K562 (cell line): ENCODE measurements at regions not wholly inside any gene's neighbourhood (a gene's known extent, or its start where the extent isn't known, plus 50 kb on each side); places are given as distances from the start of the nearest gene placed in this dataset.

Source experiments
- ATAC-seq: fragments of 200-7000 bp; cut with Tn5 transposase; 3 replicates; pipeline ENCODE4 v1.9.1; 2020; ENCODE audit warnings: moderate library complexity
- BruUV-seq: library from RNA; stranded (reverse); fragments of 400-500 nt; replicated peaks from 2 replicates; lab custom pipeline; 2021; lab: Mats Ljungman, UMichigan
- CTCF ChIA-PET: fragments of 300-600 bp; formaldehyde crosslinking; extraction: SDS; loops from one replicate; lab custom pipeline; 2021; ENCODE audit warnings: low intra/inter-chr PET ratio; lab: Yijun Ruan, JAX
- POLR2A ChIA-PET: fragments of 300-600, 350-650 bp; sonication (Branson Sonifier 250); formaldehyde crosslinking; extraction: SDS; loops from one replicate; lab custom pipeline; 2021; ENCODE audit warnings: antibody characterized with exemption, inconsistent platforms; lab: Yijun Ruan, JAX
- DNase-seq, 4 experiments: peaks; one replicate each; pipeline versions ENCODE4 v3.0.0 to v3.0.0-alpha.2; 2011 to 2018; ENCODE audit warnings: low spot score in 3 of 4, mixed read lengths in 3 of 4; ENCODE audit errors: extremely low read depth in 1 of 4
- FAIRE-seq: peaks from 2 replicates; lab custom pipeline; 2011; peaks lifted over from hg19 to GRCh38; lab: Jason Lieb, UNC
- H2AFZ ChIP-seq: 2 replicates; pipeline ENCODE4 v1.6.0; 2011; ENCODE audit warnings: low read depth, low read length, control low read depth, inconsistent platforms
- H3K27ac ChIP-seq: fragments of 200-600 bp; 3 replicates; pipeline ENCODE4 v1.8.0; 2011; ENCODE audit warnings: low read depth, mild to moderate bottlenecking, control low read depth, inconsistent platforms, low read length, moderate library complexity, mixed read lengths; ENCODE audit errors: extremely low read depth
- H3K27me3 ChIP-seq, 2 experiments: fragments of 300-600 bp in 1 of 2; 2 replicates in 1 of 2; 3 replicates in 1 of 2; pipeline versions ENCODE4 v1.6.0 to v1.8.0; 2011; ENCODE audit warnings: inconsistent platforms in 2 of 2, low read length in 2 of 2, mild to moderate bottlenecking in 1 of 2, mixed read lengths in 1 of 2, moderate library complexity in 1 of 2; ENCODE audit not compliant: control insufficient read depth in 2 of 2, insufficient read depth in 2 of 2
- H3K36me3 ChIP-seq: fragments of 300-600 bp; 3 replicates; pipeline ENCODE4 v1.8.0; 2011; ENCODE audit warnings: mild to moderate bottlenecking, low read length, inconsistent platforms; ENCODE audit not compliant: control insufficient read depth, insufficient read depth
- H3K4me1 ChIP-seq, 2 experiments: fragments of 200-600 bp in 1 of 2; replicated peaks in 1 of 2; 2 replicates in 1 of 2; 3 replicates in 1 of 2; pipeline versions ENCODE4 v1.5.1 to v1.8.0; 2011; ENCODE audit warnings: inconsistent platforms in 2 of 2, low read length in 2 of 2, mild to moderate bottlenecking in 1 of 2, mixed read lengths in 1 of 2, moderate library complexity in 1 of 2; ENCODE audit not compliant: control insufficient read depth in 2 of 2, insufficient read depth in 2 of 2
- H3K4me2 ChIP-seq: 2 replicates; pipeline ENCODE4 v1.6.1; 2011; ENCODE audit warnings: low read length, control low read depth, inconsistent platforms, mixed read lengths; ENCODE audit not compliant: insufficient read depth
- H3K4me3 ChIP-seq: fragments of 200-600 bp; sonication (generic), shearing (Covaris generic); 2 replicates; pipeline ENCODE4 v1.5.1; 2016; ENCODE audit warnings: control low read depth, inconsistent platforms
- H3K79me2 ChIP-seq: fragments of 200-600 bp; 3 replicates; pipeline ENCODE4 v1.8.0; 2011; ENCODE audit warnings: low read length, inconsistent platforms; ENCODE audit not compliant: control insufficient read depth, insufficient read depth
- H3K9ac ChIP-seq, 2 experiments: 2 replicates each; pipeline versions ENCODE4 v1.6.0 to v1.6.1; 2011; ENCODE audit warnings: low read depth in 2 of 2, low read length in 2 of 2, control low read depth in 1 of 2, inconsistent platforms in 1 of 2, mild to moderate bottlenecking in 1 of 2, mixed read lengths in 1 of 2; ENCODE audit not compliant: insufficient read depth in 1 of 2
- H3K9me1 ChIP-seq: one replicate; pipeline ENCODE4 v1.6.0; 2011; ENCODE audit warnings: inconsistent platforms, mild to moderate bottlenecking, low read length, moderate library complexity; ENCODE audit not compliant: control insufficient read depth, insufficient read depth
- H3K9me3 ChIP-seq: replicated peaks from 2 replicates; pipeline ENCODE4 v1.5.1; 2011; ENCODE audit warnings: low read depth, low read length, inconsistent platforms; ENCODE audit not compliant: control insufficient read depth, insufficient read depth
- H4K20me1 ChIP-seq: replicated peaks from 2 replicates; pipeline ENCODE4 v1.6.1; 2011; ENCODE audit warnings: low read length, inconsistent platforms, mixed read lengths; ENCODE audit not compliant: control insufficient read depth, insufficient read depth
- CHD7 ChIP-seq: fragments of 200-600 bp; sonication (generic); IDR thresholded peaks from one replicate; pipeline ENCODE4 v1.6.1; 2012; ENCODE audit warnings: mild to moderate bottlenecking, low read depth, low read length, inconsistent platforms
- ESRRB ChIP-seq: fragments of 250-450 bp; sonication (Bioruptor Pico); IDR thresholded peaks from 2 replicates; pipeline ENCODE4 v1.5.0; 2020; ENCODE audit warnings: mild to moderate bottlenecking, moderate library complexity, borderline replicate concordance
- LCOR ChIP-seq: sonication (generic); formaldehyde crosslinking; IDR thresholded peaks from 2 replicates; pipeline ENCODE4 v1.8.0; 2022; ENCODE audit warnings: mild to moderate bottlenecking, missing genetic modification reagents
- MTA2 ChIP-seq: fragments of 450-650 bp; IDR thresholded peaks from 2 replicates; pipeline ENCODE4 v1.6.1; 2016; ENCODE audit warnings: low read depth
- TCF3 ChIP-seq: sonication (generic); formaldehyde crosslinking; IDR thresholded peaks from 2 replicates; pipeline ENCODE4 v1.4.0; 2020; ENCODE audit warnings: mild to moderate bottlenecking, missing genetic modification reagents
- U2AF1 ChIP-seq: fragments of 200-400 bp; formaldehyde crosslinking; optimal IDR thresholded peaks from 2 replicates; pipeline ENCODE3; 2017; ENCODE audit warnings: mild to moderate bottlenecking, low read depth, low read length, moderate library complexity
- ZFX ChIP-seq: sonication (generic); formaldehyde crosslinking; IDR thresholded peaks from 2 replicates; pipeline ENCODE4 v1.8.0; 2022; ENCODE audit warnings: mild to moderate bottlenecking, missing genetic modification reagents, moderate library complexity
- ZNF584 ChIP-seq: fragments of 200-800 bp; sonication (Bioruptor generic); IDR thresholded peaks from 2 replicates; pipeline ENCODE4 v1.6.1; 2016; ENCODE audit warnings: low read depth, mild to moderate bottlenecking, missing genetic modification characterization, missing compliant biosample characterization
- WGBS: fragments of 100-300 bp; shearing (Covaris generic); methylation state at CpG from one replicate; pipeline ENCODE4 v1.1.6; 2016; ENCODE audit warnings: low coverage, mixed read lengths; ENCODE audit not compliant: insufficient coverage; ENCODE audit errors: missing lambda C conversion rate; 5-methylcytosine and 5-hydroxymethylcytosine counted together
- in situ Hi-C: fragments of 300-500 bp; cut with MboI; formaldehyde crosslinking; loops from 4 replicates; pipeline ENCODE4 v1.15.0; 2018; ENCODE audit warnings: inconsistent platforms, mixed read lengths
- intact Hi-C: fragments of 100-400 bp; cut with micrococcal nuclease; formaldehyde crosslinking; loops from 2 replicates; pipeline ENCODE4 v1.14.2; 2022
- TF ChIP-seq, protein P1 (sequence below): fragments of 250-450 bp; sonication (Bioruptor Pico); IDR thresholded peaks from 2 replicates; pipeline ENCODE4 v1.5.0; 2021; ENCODE audit warnings: mild to moderate bottlenecking, moderate library complexity

- in situ Hi-C loops = no loop called here
- no peak for ATAC-seq
- CTCF ChIA-PET = no interaction called here
- Histone ChIP-seq H3K4me1 (no peaks in the 10 kb centered on the region), H3K9me3 (no peaks in the 10 kb centered on the region), H4K20me1 (no peaks in the 10 kb centered on the region), H3K4me3 (no peak overlapping the region), H3K9ac (no peak overlapping the region), H3K79me2 (no peaks in the 10 kb centered on the region), H2AFZ (no peak overlapping the region), H3K9me1 (no peaks in the 10 kb centered on the region), H3K27ac (no peak overlapping the region), H3K27me3 (peaks cover 3 to 6% of the 10 kb centered on the region in 2 experiments), H3K36me3 (no peaks in the 10 kb centered on the region), H3K4me2 (no peak overlapping the region)
- no TSS peak for BruUV-seq
- FAIRE-seq = no peak
- WGBS = 3% methylated on average over 3 of the region's 3 CpGs
- intact Hi-C loops = no loop called here
- POLR2A ChIA-PET = no interaction called here
- no peak for DNase-seq
- TF ChIP-seq ZFX (CRISPR knock-in tag) (no peak), U2AF1 (no peak), TCF3 (no peak), LCOR (no peak), ESRRB (CRISPR knock-in tag) (no peak), CHD7 (no peak), MTA2 (no peak), ZNF584 (CRISPR knock-in tag) (no peak)
- TF ChIP-seq, protein P1, sequence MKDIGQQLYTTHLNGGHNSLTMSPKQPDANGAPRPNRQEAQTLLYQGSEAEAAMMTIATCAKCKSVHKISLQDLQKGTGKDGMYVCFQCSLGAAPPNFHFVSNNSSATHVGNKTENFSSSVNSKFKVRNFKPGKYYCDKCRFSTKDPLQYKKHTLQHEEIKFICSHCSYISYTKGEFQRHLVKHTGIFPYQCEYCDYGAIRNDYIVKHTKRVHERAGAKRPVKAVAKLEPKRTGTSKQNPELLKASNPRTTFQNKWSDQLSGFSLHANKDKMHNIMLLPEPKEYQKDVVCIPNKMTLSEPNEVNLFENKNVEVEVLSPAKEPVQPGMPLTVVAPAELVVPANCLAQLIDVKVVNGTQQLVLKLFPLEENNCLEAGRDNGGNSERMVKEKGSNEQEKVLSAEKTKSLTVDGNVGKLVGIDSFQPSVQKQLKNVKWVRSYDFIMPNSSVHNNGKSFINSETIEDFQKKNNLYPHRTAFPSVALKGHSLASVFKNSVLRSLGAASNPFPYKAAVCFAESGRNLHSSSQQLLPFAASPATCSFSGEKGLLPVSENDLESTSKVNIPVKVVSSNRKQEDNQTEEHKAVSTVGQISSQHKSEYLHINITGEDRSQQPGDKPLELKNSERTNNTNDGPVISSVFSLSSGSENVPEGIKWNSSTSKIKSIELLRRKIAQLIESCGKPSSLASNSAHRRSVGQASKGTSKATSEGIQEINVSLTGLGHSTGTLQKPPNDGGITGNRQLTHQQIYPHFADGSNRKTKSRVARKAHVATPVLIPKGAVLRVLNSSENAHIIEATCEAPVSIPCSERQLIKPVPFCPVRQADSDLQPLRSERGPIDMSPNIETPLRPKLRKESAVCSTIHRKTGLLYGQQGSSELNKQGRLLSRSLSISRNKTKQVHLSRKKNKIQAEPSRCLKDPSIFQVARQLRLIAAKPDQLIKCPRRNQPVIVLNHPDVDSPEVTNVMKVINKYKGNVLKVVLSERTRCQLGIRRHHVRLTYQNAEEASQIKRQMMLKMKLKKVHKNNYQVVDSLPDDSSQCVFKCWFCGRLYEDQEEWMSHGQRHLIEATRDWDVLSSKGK (CRISPR knock-in tag) = no peak
Measured at GRCh38 chr16:8237452-8237851, 352.9 kb downstream of the TMEM114 start.
